ENCODE measurements at regions not wholly inside any gene's neighbourhood (a gene's known extent, or its start where the extent isn't known, plus 50 kb on each side); places are given as distances from the start of the nearest gene placed in this dataset.
A peak's percentile ranks its signal among the peaks of the same experiment; 100 is the strongest.

DNA sequence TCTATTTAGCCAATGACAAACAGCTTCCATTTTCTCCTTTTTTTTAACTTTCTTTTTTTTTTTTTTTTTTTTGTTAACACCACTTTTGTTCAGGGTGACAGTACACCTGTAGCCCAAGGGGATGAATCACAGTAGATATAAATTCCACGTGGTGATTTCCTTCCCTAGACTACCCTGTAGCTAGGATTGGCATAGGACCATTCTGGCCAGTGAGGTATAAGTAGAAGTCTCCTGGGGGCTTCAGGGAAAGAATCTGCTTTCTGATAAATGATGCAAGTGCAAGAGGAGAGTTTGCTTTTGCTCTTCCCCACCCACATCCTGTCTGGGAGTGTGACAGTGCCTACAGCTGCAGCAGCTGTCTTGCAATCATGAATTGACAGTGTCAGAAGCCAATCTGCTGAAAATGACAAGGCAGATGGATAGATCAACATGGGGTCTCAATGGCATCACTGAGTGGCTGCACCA is 63.2 kb upstream of the TOMM7 start:
- Histone ChIP-seq H4K8ac (replicated peaks; ENCODE audit: insufficient read length, low read depth, low read length) (no peak overlapping the region), H4K5ac (ENCODE audit: insufficient read length, low read depth, low read length) (no peak overlapping the region), H3K9ac (ENCODE audit: extremely low read depth, insufficient read length, low read length) (no peak overlapping the region), H3K23ac (ENCODE audit: insufficient read length, low read depth, low read length) (no peak overlapping the region), H3K56ac (ENCODE audit: insufficient read length, low read depth, low read length) (no peak overlapping the region), H2AFZ (ENCODE audit: low read length) (no peak overlapping the region), H3K79me1 (ENCODE audit: insufficient read depth, low read depth, low read length, poor library complexity, severe bottlenecking) (no peaks in the 10 kb centered on the region), H3K4ac (ENCODE audit: low read depth, low read length) (no peak overlapping the region), H3K4me1 (ENCODE audit: insufficient read depth, low read length) (no peaks in the 10 kb centered on the region), H3K79me2 (ENCODE audit: insufficient read depth, low read length) (no peaks in the 10 kb centered on the region), H3K27me3 (ENCODE audit: insufficient read depth, low read length) (no peaks in the 10 kb centered on the region), H2BK120ac (ENCODE audit: low read depth, low read length, poor library complexity, severe bottlenecking) (no peak overlapping the region), H4K20me1 (ENCODE audit: control insufficient read depth, insufficient read depth, insufficient read length) (no peaks in the 10 kb centered on the region), H3K14ac (ENCODE audit: insufficient read depth, low read length) (peak overlapping the region; percentile 30; the same call in 1 of the 2 replicates), H2BK20ac (ENCODE audit: low read depth, low read length, poor library complexity, severe bottlenecking) (no peak overlapping the region), H2BK15ac (ENCODE audit: low read depth, low read length) (no peak overlapping the region), H2BK5ac (ENCODE audit: insufficient read length, low read length) (no peak overlapping the region), H2BK12ac (ENCODE audit: insufficient read length, low read depth, low read length) (no peak overlapping the region), H3K18ac (ENCODE audit: insufficient read length, low read depth, low read length) (peak overlapping the region; percentile 68), H3K23me2 (ENCODE audit: insufficient read length, low read depth, low read length, poor library complexity, severe bottlenecking) (no peaks in the 10 kb centered on the region), H2AK5ac (ENCODE audit: insufficient read length, low read length) (no peak overlapping the region), H3K4me2 (ENCODE audit: insufficient read depth, insufficient read length, low read length) (no peak overlapping the region), H3K27ac (ENCODE audit: insufficient read length, low read depth, low read length) (no peak overlapping the region), H3T11ph (ENCODE audit: low read length) (no peak overlapping the region), H3K9me3 (ENCODE audit: control insufficient read depth, low read depth, low read length) (no peaks in the 10 kb centered on the region), H4K91ac (ENCODE audit: insufficient read length, low read depth, low read length) (no peak overlapping the region)
- 0 out of 4 replicates have a peak, but pooled peaks cover 0 to 2% of the 10 kb centered on the region in 2 experiments for H3K4me1 Mint-ChIP-seq
- WGBS (ENCODE audit: extremely low coverage, insufficient read length, low lambda C conversion rate), result no CpG with 5 or more reads among the region's 1 CpG
- H3K27ac Mint-ChIP-seq, result no peak overlapping the region
- no peaks in the 10 kb centered on the region for H3K36me3 Mint-ChIP-seq (ENCODE audit: insufficient read depth in 1 of 3, low read depth in 3 of 3)
- H3K4me3 Mint-ChIP-seq, result no peak overlapping the region
- H3K9me3 Mint-ChIP-seq, result no peaks in the 10 kb centered on the region
- H3K27me3 Mint-ChIP-seq (ENCODE audit: low read depth), result peaks cover 2% of the 10 kb centered on the region
- TF ChIP-seq, protein P1, sequence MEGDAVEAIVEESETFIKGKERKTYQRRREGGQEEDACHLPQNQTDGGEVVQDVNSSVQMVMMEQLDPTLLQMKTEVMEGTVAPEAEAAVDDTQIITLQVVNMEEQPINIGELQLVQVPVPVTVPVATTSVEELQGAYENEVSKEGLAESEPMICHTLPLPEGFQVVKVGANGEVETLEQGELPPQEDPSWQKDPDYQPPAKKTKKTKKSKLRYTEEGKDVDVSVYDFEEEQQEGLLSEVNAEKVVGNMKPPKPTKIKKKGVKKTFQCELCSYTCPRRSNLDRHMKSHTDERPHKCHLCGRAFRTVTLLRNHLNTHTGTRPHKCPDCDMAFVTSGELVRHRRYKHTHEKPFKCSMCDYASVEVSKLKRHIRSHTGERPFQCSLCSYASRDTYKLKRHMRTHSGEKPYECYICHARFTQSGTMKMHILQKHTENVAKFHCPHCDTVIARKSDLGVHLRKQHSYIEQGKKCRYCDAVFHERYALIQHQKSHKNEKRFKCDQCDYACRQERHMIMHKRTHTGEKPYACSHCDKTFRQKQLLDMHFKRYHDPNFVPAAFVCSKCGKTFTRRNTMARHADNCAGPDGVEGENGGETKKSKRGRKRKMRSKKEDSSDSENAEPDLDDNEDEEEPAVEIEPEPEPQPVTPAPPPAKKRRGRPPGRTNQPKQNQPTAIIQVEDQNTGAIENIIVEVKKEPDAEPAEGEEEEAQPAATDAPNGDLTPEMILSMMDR (conservative IDR thresholded peaks at IDR 0.05), result no peak
- DNase-seq, result no peak
